IMR-90 (cell line): ENCODE measurements at regions not wholly inside any gene's neighbourhood (a gene's known extent, or its start where the extent isn't known, plus 50 kb on each side); places are given as distances from the start of the nearest gene placed in this dataset.

Experiments used
- ATAC-seq: fragments of 200-7000 bp; cut with Tn5 transposase; 2 replicates; pipeline ENCODE4 v1.9.1; 2020; ENCODE audit warnings: low read depth, mild to moderate bottlenecking, moderate library complexity
- BruUV-seq: library from RNA; stranded (reverse); fragments of 400-500 nt; replicated peaks from 2 replicates; lab custom pipeline; 2021; lab: Mats Ljungman, UMichigan
- CTCF ChIA-PET: fragments of 300-600 bp; formaldehyde crosslinking; extraction: SDS; loops from one replicate; lab custom pipeline; 2021; ENCODE audit warnings: antibody characterized with exemption; lab: Yijun Ruan, JAX
- POLR2A ChIA-PET: fragments of 300-600 bp; sonication (Branson Sonifier 250); formaldehyde crosslinking; loops from one replicate; lab custom pipeline; 2022; ENCODE audit warnings: antibody characterized with exemption; ENCODE audit not compliant: unreplicated experiment; lab: Charles Lee
- DNase-seq: peaks from one replicate; pipeline ENCODE4 v3.0.0; 2013
- H2AFZ ChIP-seq: replicated peaks from 2 replicates; pipeline ENCODE3; 2013; ENCODE audit warnings: low read length, mild to moderate bottlenecking; ENCODE audit not compliant: poor library complexity
- H2AK5ac ChIP-seq: 2 replicates; pipeline ENCODE4 v1.6.1; 2013; ENCODE audit warnings: low read depth, low read length, inconsistent platforms
- H2AK9ac ChIP-seq: replicated peaks from 2 replicates; pipeline ENCODE3; 2013; ENCODE audit warnings: mild to moderate bottlenecking, low read depth, low read length, moderate library complexity; ENCODE audit not compliant: poor library complexity
- H2BK120ac ChIP-seq: 2 replicates; pipeline ENCODE4 v1.6.1; 2013; ENCODE audit warnings: low read depth, low read length, inconsistent platforms
- H2BK15ac ChIP-seq: 3 replicates; pipeline ENCODE4 v1.6.1; 2013; ENCODE audit warnings: low read depth, low read length, inconsistent platforms
- H2BK20ac ChIP-seq: 2 replicates; pipeline ENCODE4 v1.6.1; 2013; ENCODE audit warnings: low read depth, mild to moderate bottlenecking, inconsistent platforms, low read length, moderate library complexity
- H2BK5ac ChIP-seq: 2 replicates; pipeline ENCODE4 v1.6.1; 2013; ENCODE audit warnings: mild to moderate bottlenecking, low read depth, low read length, inconsistent platforms; ENCODE audit not compliant: poor library complexity, severe bottlenecking
- H3K14ac ChIP-seq: replicated peaks from 2 replicates; pipeline ENCODE4 v1.6.1; 2013; ENCODE audit warnings: low read depth, low read length, inconsistent platforms
- H3K18ac ChIP-seq: 2 replicates; pipeline ENCODE4 v1.6.1; 2013; ENCODE audit warnings: low read depth, low read length, control low read depth
- H3K23ac ChIP-seq: 2 replicates; pipeline ENCODE4 v1.6.1; 2013; ENCODE audit warnings: low read depth, low read length, inconsistent platforms
- H3K27ac ChIP-seq: 2 replicates; pipeline ENCODE4 v1.5.1; 2013; ENCODE audit warnings: mild to moderate bottlenecking, control low read depth, low read length; ENCODE audit not compliant: insufficient read depth
- H3K27me3 ChIP-seq: 2 replicates; pipeline ENCODE4 v1.6.1; 2013; ENCODE audit warnings: low read length; ENCODE audit not compliant: control insufficient read depth, insufficient read depth
- H3K36me3 ChIP-seq: 2 replicates; pipeline ENCODE4 v1.6.1; 2013; ENCODE audit warnings: low read length, mixed read lengths; ENCODE audit not compliant: control insufficient read depth, insufficient read depth
- H3K4ac ChIP-seq: 2 replicates; pipeline ENCODE4 v1.6.1; 2013; ENCODE audit warnings: low read depth, low read length, inconsistent platforms
- H3K4me1 ChIP-seq: 2 replicates; pipeline ENCODE4 v1.6.1; 2013; ENCODE audit warnings: low read length, mixed read lengths; ENCODE audit not compliant: control insufficient read depth, insufficient read depth
- H3K4me2 ChIP-seq: 2 replicates; pipeline ENCODE4 v1.6.1; 2013; ENCODE audit warnings: low read depth, mild to moderate bottlenecking, control low read depth, low read length, moderate library complexity
- H3K4me3 ChIP-seq: 2 replicates; pipeline ENCODE4 v1.5.1; 2013; ENCODE audit warnings: low read depth, mild to moderate bottlenecking, control low read depth, low read length, moderate library complexity; ENCODE audit not compliant: insufficient read depth
- H3K56ac ChIP-seq: 2 replicates; pipeline ENCODE4 v1.6.1; 2013; ENCODE audit warnings: low read length, inconsistent platforms; ENCODE audit not compliant: insufficient read depth; ENCODE audit errors: extremely low read depth
- H3K79me1 ChIP-seq, 2 experiments: 2 replicates each; pipeline ENCODE4 v1.6.1; 2013; ENCODE audit warnings: low read length in 2 of 2, inconsistent platforms in 1 of 2, low read depth in 1 of 2
- H3K9ac ChIP-seq: 2 replicates; pipeline ENCODE4 v1.6.1; 2013; ENCODE audit warnings: low read depth, low read length, control low read depth
- H3K9me1 ChIP-seq: 2 replicates; pipeline ENCODE4 v1.6.1; 2013; ENCODE audit warnings: low read length, inconsistent platforms; ENCODE audit not compliant: insufficient read depth
- H3K9me3 ChIP-seq: 2 replicates; pipeline ENCODE4 v1.6.1; 2013; ENCODE audit warnings: low read length; ENCODE audit not compliant: control insufficient read depth, insufficient read depth
- H4K20me1 ChIP-seq: 2 replicates; pipeline ENCODE4 v1.6.1; 2013; ENCODE audit warnings: low read length, inconsistent platforms; ENCODE audit not compliant: insufficient read depth
- H4K5ac ChIP-seq: 2 replicates; pipeline ENCODE4 v1.6.1; 2013; ENCODE audit warnings: mild to moderate bottlenecking, low read depth, low read length, control low read depth
- H4K8ac ChIP-seq, 2 experiments: 2 replicates each; pipeline ENCODE4 v1.6.1; 2013; ENCODE audit warnings: low read depth in 2 of 2, low read length in 2 of 2, control low read depth in 1 of 2, inconsistent platforms in 1 of 2
- H4K91ac ChIP-seq: 2 replicates; pipeline ENCODE4 v1.6.1; 2013; ENCODE audit warnings: low read depth, low read length, inconsistent platforms; ENCODE audit not compliant: insufficient read depth
- BHLHE40 ChIP-seq: fragments of 150-350 bp; IDR thresholded peaks from 2 replicates; pipeline ENCODE4 v1.6.1; 2016; ENCODE audit warnings: mild to moderate bottlenecking, low read depth, low read length
- MAZ ChIP-seq: IDR thresholded peaks from 2 replicates; pipeline ENCODE4 v1.6.1; 2012; ENCODE audit warnings: low read depth, mild to moderate bottlenecking, low read length, improper control_type of control experiment, moderate library complexity, borderline replicate concordance
- MXI1 ChIP-seq: IDR thresholded peaks from 2 replicates; pipeline ENCODE4 v1.6.1; 2012; ENCODE audit warnings: low read depth, mild to moderate bottlenecking, low read length, moderate library complexity, borderline replicate concordance
- NFE2L2 ChIP-seq: fragments of 150-350 bp; IDR thresholded peaks from 2 replicates; pipeline ENCODE4 v1.6.1; 2016; ENCODE audit warnings: low read depth, mild to moderate bottlenecking, low read length
- POLR2A ChIP-seq: IDR thresholded peaks from 2 replicates; pipeline ENCODE4 v1.6.1; 2012; ENCODE audit warnings: mild to moderate bottlenecking, low read depth, low read length
- RAD21 ChIP-seq: IDR thresholded peaks from 2 replicates; pipeline ENCODE4 v1.6.1; 2012; ENCODE audit warnings: low read length, improper control_type of control experiment
- RCOR1 ChIP-seq: IDR thresholded peaks from 2 replicates; pipeline ENCODE4 v1.6.1; 2012; ENCODE audit warnings: mild to moderate bottlenecking, low read length, improper control_type of control experiment; ENCODE audit not compliant: insufficient replicate concordance
- RFX5 ChIP-seq: IDR thresholded peaks from 2 replicates; pipeline ENCODE4 v1.8.0; 2012; ENCODE audit warnings: low read depth, mild to moderate bottlenecking, low read length, moderate library complexity
- WGBS, 2 experiments: methylation state at CpG; one replicate each; pipeline versions ENCODE4 v1.1.5 to v1.1.7; 2013; ENCODE audit warnings: missing lambda C conversion rate in 2 of 2; ENCODE audit not compliant: insufficient read length in 1 of 2; ENCODE audit errors: extremely low coverage in 2 of 2; 5-methylcytosine and 5-hydroxymethylcytosine counted together
- dilution Hi-C: fragments of 300-500 bp; cut with HindIII; formaldehyde crosslinking; loops from one replicate; pipeline ENCODE4 v1.14.3; 2018; ENCODE audit warnings: low sequenced_read_pairs; ENCODE audit not compliant: unreplicated experiment
- in situ Hi-C: fragments of 300-500 bp; cut with MboI; formaldehyde crosslinking; loops from 3 replicates; pipeline ENCODE4 v1.14.3; 2019; ENCODE audit warnings: low sequenced_read_pairs, inconsistent platforms, mixed read lengths
- intact Hi-C: fragments of 100-400 bp; cut with micrococcal nuclease; formaldehyde crosslinking; loops from 2 replicates; pipeline ENCODE4 v1.10.0; 2022
- TF ChIP-seq, protein P1 (sequence below): fragments of 150-350 bp; IDR thresholded peaks from 2 replicates; pipeline ENCODE4 v1.6.1; 2016; ENCODE audit warnings: low read depth, mild to moderate bottlenecking, low read length, moderate library complexity, borderline replicate concordance

DNA sequence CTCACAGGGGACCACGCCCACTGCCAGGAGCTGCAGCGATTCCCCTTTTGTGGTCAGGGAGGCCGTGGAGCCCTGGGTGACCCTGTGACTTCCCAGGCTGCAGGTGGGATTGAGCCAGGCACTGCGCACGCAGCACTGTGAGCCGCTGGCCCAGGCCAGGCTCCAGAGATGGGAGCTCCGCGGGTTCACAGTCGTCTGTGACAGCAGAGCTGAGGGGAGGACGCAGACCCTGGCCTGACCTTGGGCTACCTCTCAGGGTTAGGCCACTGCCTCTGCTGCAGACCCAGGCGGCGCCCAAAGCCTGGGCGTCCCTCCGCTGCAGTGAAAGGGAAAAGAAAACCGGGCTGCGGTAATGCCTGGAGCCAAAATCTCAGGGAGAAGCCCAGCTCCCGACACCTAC is 107.5 kb upstream of the GPR26 start:
- 100% methylated on average over 1 of the region's 17 CpGs; no CpG with 5 or more reads in 1 of the 2 experiments for WGBS, 2 experiments
- H2AFZ ChIP-seq: no peak overlapping the region
- H3K9me3 ChIP-seq: no peaks in the 10 kb centered on the region; the same call in 1 of the 2 replicates
- no peak overlapping the region for H2AK5ac ChIP-seq
- BruUV-seq: no TSS peak
- no peak for DNase-seq
- no peak overlapping the region for H3K56ac ChIP-seq
- H3K4me3 ChIP-seq: no peak overlapping the region
- H4K91ac ChIP-seq: no peak overlapping the region
- no peak overlapping the region for H2AK9ac ChIP-seq
- ChIA-PET CTCF (interaction anchor here (0.8 to 1.5 kb wide), 2 partner anchors 513 to 515 kb away, joined by 3 to 4 read pairs; no protein-coding TSS in a partner anchor), POLR2A (no interaction called here)
- H4K8ac ChIP-seq: no peak overlapping the region
- H3K4me2 ChIP-seq: no peak overlapping the region
- H3K27ac ChIP-seq: no peak overlapping the region
- no peak for ATAC-seq
- no peaks in the 10 kb centered on the region for H3K79me1 ChIP-seq
- no peak overlapping the region for H2BK20ac ChIP-seq
- no peak overlapping the region for H3K14ac ChIP-seq
- H3K18ac ChIP-seq: no peak overlapping the region
- in situ Hi-C loops (loop anchor here (10.0 to 25.0 kb wide), 2 partner anchors 514 to 896 kb away; a partner anchor contains a TSS), dilution Hi-C loops (no loop called here), intact Hi-C loops (loop anchor here (1.0 kb wide), 2 partner anchors 425 to 515 kb away; no protein-coding TSS in a partner anchor)
- H2BK5ac ChIP-seq: no peak overlapping the region
- no peaks in the 10 kb centered on the region for H3K36me3 ChIP-seq
- TF ChIP-seq NFE2L2 (no peak), RCOR1 (no peak), BHLHE40 (no peak), POLR2A (no peak), RAD21 (no peak), MAZ (no peak), MXI1 (no peak), RFX5 (no peak)
- TF ChIP-seq, protein P1, sequence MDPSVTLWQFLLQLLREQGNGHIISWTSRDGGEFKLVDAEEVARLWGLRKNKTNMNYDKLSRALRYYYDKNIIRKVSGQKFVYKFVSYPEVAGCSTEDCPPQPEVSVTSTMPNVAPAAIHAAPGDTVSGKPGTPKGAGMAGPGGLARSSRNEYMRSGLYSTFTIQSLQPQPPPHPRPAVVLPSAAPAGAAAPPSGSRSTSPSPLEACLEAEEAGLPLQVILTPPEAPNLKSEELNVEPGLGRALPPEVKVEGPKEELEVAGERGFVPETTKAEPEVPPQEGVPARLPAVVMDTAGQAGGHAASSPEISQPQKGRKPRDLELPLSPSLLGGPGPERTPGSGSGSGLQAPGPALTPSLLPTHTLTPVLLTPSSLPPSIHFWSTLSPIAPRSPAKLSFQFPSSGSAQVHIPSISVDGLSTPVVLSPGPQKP: no peak
- no peak overlapping the region for H4K5ac ChIP-seq
- H3K9me1 ChIP-seq: no peaks in the 10 kb centered on the region
- H3K9ac ChIP-seq: no peak overlapping the region
- H2BK15ac ChIP-seq: no peak overlapping the region
- H3K23ac ChIP-seq: no peak overlapping the region
- no peak overlapping the region for H2BK120ac ChIP-seq
- H3K4ac ChIP-seq: no peak overlapping the region
- no peaks in the 10 kb centered on the region for H4K20me1 ChIP-seq
- H3K4me1 ChIP-seq: no peaks in the 10 kb centered on the region
- no peaks in the 10 kb centered on the region for H3K27me3 ChIP-seq
